ENCODE measurements at regions not wholly inside any gene's neighbourhood (a gene's known extent, or its start where the extent isn't known, plus 50 kb on each side); places are given as distances from the start of the nearest gene placed in this dataset.

- POLR2A ChIA-PET = interaction anchor here (0.6 kb wide), 1 partner anchor 12 kb away, joined by 3 read pairs; no protein-coding TSS in a partner anchor
- CTCF ChIA-PET = interaction anchor here (0.6 kb wide), 1 partner anchor 1103 kb away, joined by 3 read pairs; no protein-coding TSS in a partner anchor
- Mint-ChIP-seq H3K4me3 (ENCODE audit: unreplicated experiment) (no peak overlapping the region), H3K9me3 (ENCODE audit: unreplicated experiment) (peaks cover 7% of the 10 kb centered on the region), H3K27me3 (ENCODE audit: insufficient read depth, unreplicated experiment) (no peaks in the 10 kb centered on the region), H3K4me1 (ENCODE audit: insufficient read depth, unreplicated experiment) (no peaks in the 10 kb centered on the region), H3K27ac (ENCODE audit: low read depth, unreplicated experiment) (no peak overlapping the region), H3K36me3 (ENCODE audit: insufficient read depth, unreplicated experiment) (no peaks in the 10 kb centered on the region)
- no peak for DNase-seq (ENCODE audit: unreplicated experiment)
- no peak for TF ChIP-seq CTCF (IDR thresholded peaks at IDR 0.05; ENCODE audit: unreplicated experiment)
- intact Hi-C loops (cut with micrococcal nuclease) = no loop called here
- BruUV-seq (replicated peaks) = no TSS peak
Observed at GRCh38 chr1:194223596-194223995, 1037.2 kb upstream of the B3GALT2 start.

GRCh38 chr1:194215448-194215847, 1029.0 kb upstream of the B3GALT2 start:
- Mint-ChIP-seq H3K4me1 (ENCODE audit: insufficient read depth, unreplicated experiment) (no peaks in the 10 kb centered on the region), H3K27ac (ENCODE audit: low read depth, unreplicated experiment) (no peak overlapping the region), H3K9me3 (ENCODE audit: unreplicated experiment) (peaks cover 7% of the 10 kb centered on the region), H3K27me3 (ENCODE audit: insufficient read depth, unreplicated experiment) (no peaks in the 10 kb centered on the region), H3K36me3 (ENCODE audit: insufficient read depth, unreplicated experiment) (no peaks in the 10 kb centered on the region), H3K4me3 (ENCODE audit: unreplicated experiment) (no peak overlapping the region)
- intact Hi-C loops (cut with micrococcal nuclease) = no loop called here
- no TSS peak for BruUV-seq (replicated peaks)
- CTCF ChIA-PET = interaction anchor here (1.2 kb wide), 1 partner anchor 13 kb away, joined by 3 read pairs; no protein-coding TSS in a partner anchor
- no peak for TF ChIP-seq CTCF (IDR thresholded peaks at IDR 0.05; ENCODE audit: unreplicated experiment)
- POLR2A ChIA-PET = no interaction called here
- DNase-seq (ENCODE audit: unreplicated experiment) = no peak

- no peak overlapping the region for H3K27ac Mint-ChIP-seq (ENCODE audit: low read depth, unreplicated experiment)
- CTCF ChIA-PET = interaction anchor here (1.2 kb wide), 1 partner anchor 12 kb away, joined by 3 read pairs; no protein-coding TSS in a partner anchor
- POLR2A ChIA-PET = no interaction called here
Observed at GRCh38 chr1:194214735-194215134, 1028.3 kb upstream of the B3GALT2 start.

GRCh38 chr1:194209920-194210319, 1023.5 kb upstream of the B3GALT2 start:
- Mint-ChIP-seq H3K4me1 (ENCODE audit: insufficient read depth, unreplicated experiment) (no peaks in the 10 kb centered on the region), H3K27me3 (ENCODE audit: insufficient read depth, unreplicated experiment) (no peaks in the 10 kb centered on the region), H3K4me3 (ENCODE audit: unreplicated experiment) (no peak overlapping the region), H3K27ac (ENCODE audit: low read depth, unreplicated experiment) (no peak overlapping the region), H3K9me3 (ENCODE audit: unreplicated experiment) (no peaks in the 10 kb centered on the region), H3K36me3 (ENCODE audit: insufficient read depth, unreplicated experiment) (no peaks in the 10 kb centered on the region)
- intact Hi-C loops (cut with micrococcal nuclease) = no loop called here
- CTCF ChIA-PET = interaction anchor here (0.6 kb wide), 1 partner anchor 155 kb away, joined by 4 read pairs; no protein-coding TSS in a partner anchor
- POLR2A ChIA-PET = no interaction called here
- TF ChIP-seq CTCF (IDR thresholded peaks at IDR 0.05; ENCODE audit: unreplicated experiment) = no peak
- DNase-seq (ENCODE audit: unreplicated experiment) = no peak
- no TSS peak for BruUV-seq (replicated peaks)

More at GRCh38 chr1:194214735-194215134, 1028.3 kb upstream of the B3GALT2 start:
- no peak overlapping the region for H3K4me3 Mint-ChIP-seq (ENCODE audit: unreplicated experiment)
- no peak for TF ChIP-seq CTCF (IDR thresholded peaks at IDR 0.05; ENCODE audit: unreplicated experiment)
- H3K9me3 Mint-ChIP-seq (ENCODE audit: unreplicated experiment) = peaks cover 7% of the 10 kb centered on the region
- BruUV-seq (replicated peaks) = no TSS peak
- no peak for DNase-seq (ENCODE audit: unreplicated experiment)
- no peaks in the 10 kb centered on the region for H3K27me3 Mint-ChIP-seq (ENCODE audit: insufficient read depth, unreplicated experiment)
- H3K4me1 Mint-ChIP-seq (ENCODE audit: insufficient read depth, unreplicated experiment) = no peaks in the 10 kb centered on the region
- intact Hi-C loops (cut with micrococcal nuclease) = no loop called here
- no peaks in the 10 kb centered on the region for H3K36me3 Mint-ChIP-seq (ENCODE audit: insufficient read depth, unreplicated experiment)
